ENCODE measurements at regions not wholly inside any gene's neighbourhood (a gene's known extent, or its start where the extent isn't known, plus 50 kb on each side); places are given as distances from the start of the nearest gene placed in this dataset.

GRCh38 chr5:1748271-1748670 lies 51.4 kb downstream of the MRPL36 start:
- no peak for TF ChIP-seq ZNF274 (IDR thresholded peaks at IDR 0.05; ENCODE audit: low read depth, low read length)
- no peak overlapping the region for H3K4me3 ChIP-seq (ENCODE audit: low read length)

- no peak overlapping the region for H3K4me3 ChIP-seq (ENCODE audit: low read length)
- no peak for TF ChIP-seq ZNF274 (IDR thresholded peaks at IDR 0.05; ENCODE audit: low read depth, low read length)
These were observed 51.9 kb downstream of the MRPL36 start for GRCh38 chr5:1747803-1748085.

DNA sequence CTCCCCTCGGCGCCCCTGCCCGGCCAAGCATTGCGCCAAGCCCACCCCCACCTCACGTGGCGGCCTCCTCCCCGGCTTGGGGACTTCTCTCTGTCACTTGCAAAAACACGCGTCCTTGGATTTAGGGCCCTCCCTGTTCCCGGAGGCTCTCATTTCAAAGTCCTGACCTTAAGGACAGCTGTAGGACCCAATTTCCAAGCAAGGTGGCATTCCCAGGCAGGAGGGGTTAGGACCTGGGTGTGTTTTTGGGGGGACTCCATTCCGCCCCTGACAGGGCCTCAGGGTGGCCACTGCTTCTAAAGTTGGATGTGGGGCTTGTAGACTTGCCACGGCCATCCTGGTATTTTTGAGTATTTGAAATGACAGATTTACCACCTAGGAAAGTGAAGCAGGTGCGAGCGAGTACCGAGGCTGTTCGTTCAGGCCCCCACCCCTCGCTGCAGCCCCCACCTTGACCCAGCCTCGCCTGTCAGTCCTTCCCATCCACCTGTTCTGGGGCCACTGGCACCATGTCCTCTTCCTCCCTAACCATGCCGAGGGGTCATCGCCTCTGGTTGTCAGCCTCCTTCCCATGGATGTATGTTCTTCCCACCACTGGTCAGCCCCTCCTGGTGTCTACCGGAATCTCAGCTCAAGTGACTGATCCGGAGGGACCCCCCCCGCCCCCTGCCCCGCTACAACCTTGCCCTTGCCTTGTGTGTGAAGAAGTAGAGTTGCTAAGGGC lies 52.4 kb downstream of the MRPL36 start:
- H3K4me3 ChIP-seq (ENCODE audit: low read length), result no peak overlapping the region
- TF ChIP-seq ZNF274 (IDR thresholded peaks at IDR 0.05; ENCODE audit: low read depth, low read length), result no peak

GRCh38 chr5:1746371-1747078 lies 53.1 kb downstream of the MRPL36 start:
- H3K4me3 ChIP-seq (ENCODE audit: low read length), result no peak overlapping the region
- TF ChIP-seq ZNF274 (IDR thresholded peaks at IDR 0.05; ENCODE audit: low read depth, low read length), result no peak

- no peak overlapping the region for H3K4me3 ChIP-seq (ENCODE audit: low read length)
- TF ChIP-seq ZNF274 (IDR thresholded peaks at IDR 0.05; ENCODE audit: low read depth, low read length), result no peak
These were observed 53.8 kb downstream of the MRPL36 start for GRCh38 chr5:1745796-1746370.

- H3K4me3 ChIP-seq (ENCODE audit: low read length), result no peak overlapping the region
- TF ChIP-seq ZNF274 (IDR thresholded peaks at IDR 0.05; ENCODE audit: low read depth, low read length), result no peak
These were observed 54.4 kb downstream of the MRPL36 start for GRCh38 chr5:1745123-1745795.

GRCh38 chr5:1744393-1745122 lies 55.1 kb downstream of the MRPL36 start:
- TF ChIP-seq ZNF274 (IDR thresholded peaks at IDR 0.05; ENCODE audit: low read depth, low read length), result no peak
- no peak overlapping the region for H3K4me3 ChIP-seq (ENCODE audit: low read length)

GRCh38 chr5:1743769-1744085 lies 55.9 kb downstream of the MRPL36 start:
- H3K4me3 ChIP-seq (ENCODE audit: low read length), result no peak overlapping the region
- TF ChIP-seq ZNF274 (IDR thresholded peaks at IDR 0.05; ENCODE audit: low read depth, low read length), result no peak

DNA sequence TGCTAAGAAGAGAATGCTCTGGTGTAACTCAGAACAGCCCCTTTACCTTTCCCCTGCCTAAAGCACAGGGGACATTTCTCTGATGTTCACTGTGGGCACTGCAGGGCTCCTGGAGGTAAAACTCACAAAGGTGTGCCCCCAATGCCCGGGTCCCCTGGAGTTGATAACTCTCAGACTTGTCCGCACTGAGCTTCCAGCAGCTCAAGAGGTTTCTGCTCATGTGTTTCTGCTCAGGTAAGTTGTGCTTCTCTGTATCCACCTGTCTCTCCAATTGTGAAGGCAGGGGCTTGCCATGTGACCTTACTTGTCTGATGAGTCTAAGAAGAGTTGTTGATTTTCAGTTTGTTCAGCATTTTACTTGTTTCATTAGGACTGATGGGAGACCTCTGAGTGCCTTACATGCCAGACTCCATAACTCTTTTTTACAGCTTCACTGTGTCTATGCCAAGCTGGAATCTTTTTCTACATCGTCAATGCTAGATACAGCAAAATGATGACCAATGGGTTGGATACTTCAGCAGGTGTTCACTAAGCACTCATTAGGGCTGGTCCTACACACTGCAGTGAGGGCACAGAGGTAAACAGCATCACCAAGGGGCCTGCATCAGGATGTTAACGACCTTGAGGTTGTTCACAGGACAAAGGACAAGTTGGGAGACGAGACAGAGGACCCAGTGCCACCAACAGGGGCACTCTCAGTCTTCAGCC lies 56.4 kb downstream of the MRPL36 start:
- TF ChIP-seq ZNF274 (IDR thresholded peaks at IDR 0.05; ENCODE audit: low read depth, low read length), result no peak
- H3K4me3 ChIP-seq (ENCODE audit: low read length), result no peak overlapping the region

- TF ChIP-seq ZNF274 (IDR thresholded peaks at IDR 0.05; ENCODE audit: low read depth, low read length), result no peak
These were observed 61.7 kb downstream of the MRPL36 start for GRCh38 chr5:1737790-1738405.

DNA sequence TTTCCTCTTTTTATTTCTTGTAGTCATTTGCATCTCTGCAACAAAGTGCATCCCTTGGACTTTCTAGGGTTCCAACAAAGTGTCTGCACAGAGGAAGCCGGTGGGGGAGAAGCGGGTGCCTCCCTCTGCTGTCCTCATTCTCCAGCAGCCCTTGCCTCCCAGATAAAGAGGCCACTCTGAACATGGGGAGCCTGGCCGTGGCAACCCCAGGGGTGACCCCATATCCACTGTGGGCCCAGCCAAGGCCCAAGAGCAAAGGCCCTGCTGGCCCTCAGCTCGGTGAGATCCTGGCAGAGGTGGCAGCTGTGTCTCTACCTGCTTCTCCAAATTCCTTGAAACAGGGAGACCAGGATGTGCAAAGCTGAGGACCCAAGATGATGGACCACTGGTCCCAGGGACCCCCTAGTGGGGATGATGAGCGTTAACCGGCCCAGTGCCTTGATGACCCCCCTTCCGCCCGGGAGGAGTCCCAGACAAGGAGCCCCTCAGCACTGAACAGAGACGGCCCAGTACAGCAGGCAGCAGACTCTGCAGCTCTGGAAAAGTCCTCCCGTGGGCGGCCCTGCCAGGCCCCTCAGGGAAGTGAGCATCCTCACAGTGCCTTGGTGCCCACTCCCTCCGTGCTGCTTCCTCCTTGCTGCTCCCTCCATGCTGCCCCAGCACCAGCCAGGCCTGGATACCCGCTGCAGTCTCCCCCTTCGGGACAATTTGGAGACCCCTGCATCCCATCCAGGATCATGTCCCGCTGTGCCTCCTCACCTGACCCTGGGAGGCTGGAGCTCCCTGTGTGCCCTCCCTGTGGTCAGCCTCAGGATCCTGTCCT lies 62.5 kb downstream of the MRPL36 start:
- TF ChIP-seq ZNF274 (IDR thresholded peaks at IDR 0.05; ENCODE audit: low read depth, low read length), result no peak
- no peak overlapping the region for H3K4me3 ChIP-seq (ENCODE audit: low read length)

More at GRCh38 chr5:1737790-1738405, 61.7 kb downstream of the MRPL36 start:
- H3K4me3 ChIP-seq (ENCODE audit: low read length), result no peak overlapping the region

DNA sequence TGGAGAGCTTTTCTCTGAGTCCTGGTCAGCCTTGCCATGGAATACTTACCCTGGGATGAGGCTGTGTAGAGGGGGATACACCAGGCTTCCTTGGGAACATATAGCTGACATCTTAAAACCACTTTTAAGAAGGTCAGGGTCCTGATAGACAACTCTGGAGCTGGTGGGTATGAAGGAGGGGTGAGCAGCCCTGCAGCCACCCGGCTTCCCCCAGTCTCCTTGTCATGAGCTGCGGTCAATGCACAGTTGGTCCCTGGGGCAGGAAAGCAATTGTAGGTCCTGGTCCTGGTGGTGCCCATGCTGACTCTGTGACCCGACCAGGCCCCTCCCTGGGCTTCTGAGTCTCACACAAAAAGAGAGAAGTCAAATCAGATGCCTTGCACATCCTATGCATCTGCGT lies 63.6 kb downstream of the MRPL36 start:
- no peak overlapping the region for H3K4me3 ChIP-seq (ENCODE audit: low read length)
- TF ChIP-seq ZNF274 (IDR thresholded peaks at IDR 0.05; ENCODE audit: low read depth, low read length), result no peak

Data from GM08714 (cell line).